ENCODE measurements at regions not wholly inside any gene's neighbourhood (a gene's known extent, or its start where the extent isn't known, plus 50 kb on each side); places are given as distances from the start of the nearest gene placed in this dataset.
"Not testable (repeated sequence)": the region's sequence is repeated elsewhere in the genome, so short reads cannot be mapped to it uniquely, and the experiment has no call there.

GRCh38 chr1:102821707-102822106 is 286.6 kb downstream of the COL11A1 start:
- ATAC-seq (no peak), DNase-seq (no peak)
- intact Hi-C loops (cut with DNase I): no loop called here

- ATAC-seq (no peak), DNase-seq (no peak)
- intact Hi-C loops (cut with DNase I): no loop called here
Observed at GRCh38 chr1:102800406-102800805, 307.9 kb downstream of the COL11A1 start.

- DNase-seq (no peak), ATAC-seq (no peak)
- intact Hi-C loops (cut with DNase I): no loop called here
Observed at GRCh38 chr1:102799496-102799895, 308.8 kb downstream of the COL11A1 start.

GRCh38 chr1:102798718-102799117 is 309.6 kb downstream of the COL11A1 start:
- DNase-seq (no peak), ATAC-seq (no peak)
- intact Hi-C loops (cut with DNase I): no loop called here

GRCh38 chr1:102796429-102796828 is 311.9 kb downstream of the COL11A1 start:
- no peak for DNase-seq
- intact Hi-C loops (cut with DNase I): no loop called here
- no peak for ATAC-seq

- intact Hi-C loops (cut with DNase I): no loop called here
- DNase-seq (no peak), ATAC-seq (no peak)
Observed at GRCh38 chr1:102790997-102791396, 317.3 kb downstream of the COL11A1 start.

GRCh38 chr1:102789951-102790350 is 318.4 kb downstream of the COL11A1 start:
- intact Hi-C loops (cut with DNase I); DNase-seq; ATAC-seq: not testable (repeated sequence)

GRCh38 chr1:102783487-102783886 is 324.8 kb downstream of the COL11A1 start:
- ATAC-seq: no peak

GRCh38 chr1:102782144-102782543 is 326.2 kb downstream of the COL11A1 start:
- DNase-seq: no peak

More at GRCh38 chr1:102783487-102783886, 324.8 kb downstream of the COL11A1 start:
- intact Hi-C loops (cut with DNase I): no loop called here
- DNase-seq: no peak

GRCh38 chr1:102776071-102776470 is 332.3 kb downstream of the COL11A1 start:
- intact Hi-C loops (cut with DNase I): no loop called here
- DNase-seq: no peak
- ATAC-seq: no peak

More at GRCh38 chr1:102782144-102782543, 326.2 kb downstream of the COL11A1 start:
- no peak for ATAC-seq
- intact Hi-C loops (cut with DNase I): no loop called here

GRCh38 chr1:102772831-102773230 is 335.5 kb downstream of the COL11A1 start:
- intact Hi-C loops (cut with DNase I): no loop called here
- no peak for DNase-seq
- no peak for ATAC-seq

GRCh38 chr1:102758418-102758817 is 349.9 kb downstream of the COL11A1 start:
- no peak for ATAC-seq
- intact Hi-C loops (cut with DNase I): no loop called here

GRCh38 chr1:102757363-102757762 is 351.0 kb downstream of the COL11A1 start:
- no peak for ATAC-seq
- no peak for DNase-seq
- intact Hi-C loops (cut with DNase I): no loop called here

More at GRCh38 chr1:102758418-102758817, 349.9 kb downstream of the COL11A1 start:
- no peak for DNase-seq

GRCh38 chr1:102751111-102751510 is 357.2 kb downstream of the COL11A1 start:
- DNase-seq (no peak), ATAC-seq (no peak)
- intact Hi-C loops (cut with DNase I): no loop called here

GRCh38 chr1:102742426-102742825 is 365.9 kb downstream of the COL11A1 start:
- DNase-seq (no peak), ATAC-seq (no peak)
- intact Hi-C loops (cut with DNase I): no loop called here

GRCh38 chr1:102733491-102734236 is 374.7 kb downstream of the COL11A1 start:
- no peak for DNase-seq
- no peak for ATAC-seq
- intact Hi-C loops (cut with DNase I): no loop called here

- DNase-seq (no peak), ATAC-seq (no peak)
- intact Hi-C loops (cut with DNase I): no loop called here
Observed at GRCh38 chr1:102732927-102733326, 375.4 kb downstream of the COL11A1 start.

GRCh38 chr1:102726417-102726816 is 381.9 kb downstream of the COL11A1 start:
- intact Hi-C loops (cut with DNase I): no loop called here
- ATAC-seq: peak in 1 of 2 donors; percentile 65
- DNase-seq: no peak

GRCh38 chr1:102724741-102725140 is 383.6 kb downstream of the COL11A1 start:
- DNase-seq (no peak), ATAC-seq (no peak)
- intact Hi-C loops (cut with DNase I): no loop called here

- DNase-seq (no peak), ATAC-seq (no peak)
- intact Hi-C loops (cut with DNase I): no loop called here
Observed at GRCh38 chr1:102715150-102715549, 393.2 kb downstream of the COL11A1 start.

- intact Hi-C loops (cut with DNase I): no loop called here
- DNase-seq (no peak), ATAC-seq (no peak)
Observed at GRCh38 chr1:102699524-102699923, 408.8 kb downstream of the COL11A1 start.
